ENCODE measurements at regions not wholly inside any gene's neighbourhood (a gene's known extent, or its start where the extent isn't known, plus 50 kb on each side); places are given as distances from the start of the nearest gene placed in this dataset.

GRCh38 chr10:7015457-7015856 is 395.4 kb downstream of the SFMBT2 start:
- TF ChIP-seq CTCF (IDR thresholded peaks at IDR 0.05): no peak
- no peak for TF ChIP-seq EP300 (IDR thresholded peaks at IDR 0.05)
